ENCODE measurements at regions not wholly inside any gene's neighbourhood (a gene's known extent, or its start where the extent isn't known, plus 50 kb on each side); places are given as distances from the start of the nearest gene placed in this dataset.
"Not testable (repeated sequence)": the region's sequence is repeated elsewhere in the genome, so short reads cannot be mapped to it uniquely, and the experiment has no call there.

GRCh38 chr18:1292167-1292566, 387.5 kb downstream of the ADCYAP1 start:
- no peak for DNase-seq (ENCODE audit: low read depth in 2 of 2)

- no peak for DNase-seq (ENCODE audit: low read depth in 2 of 2)
These were observed 389.6 kb downstream of the ADCYAP1 start for GRCh38 chr18:1294229-1294628.

GRCh38 chr18:1296237-1296636, 391.6 kb downstream of the ADCYAP1 start:
- DNase-seq (ENCODE audit: low read depth in 2 of 2), result no peak

GRCh38 chr18:1302861-1303260, 398.2 kb downstream of the ADCYAP1 start:
- DNase-seq (ENCODE audit: low read depth in 2 of 2), result no peak

GRCh38 chr18:1304392-1304992, 399.8 kb downstream of the ADCYAP1 start:
- DNase-seq (ENCODE audit: low read depth in 2 of 2), result no peak

- DNase-seq (ENCODE audit: low read depth in 2 of 2), result no peak
These were observed 402.0 kb downstream of the ADCYAP1 start for GRCh38 chr18:1306641-1307040.

- no peak for DNase-seq (ENCODE audit: low read depth in 2 of 2)
These were observed 404.0 kb downstream of the ADCYAP1 start for GRCh38 chr18:1308686-1309085.

- no peak for DNase-seq (ENCODE audit: low read depth in 2 of 2)
These were observed 406.7 kb downstream of the ADCYAP1 start for GRCh38 chr18:1311376-1311775.

- DNase-seq (ENCODE audit: low read depth in 2 of 2), result not testable (repeated sequence)
These were observed 430.7 kb downstream of the ADCYAP1 start for GRCh38 chr18:1335345-1335744.

GRCh38 chr18:1350931-1351450, 446.3 kb downstream of the ADCYAP1 start:
- DNase-seq (ENCODE audit: low read depth in 2 of 2), result no peak

GRCh38 chr18:1353025-1353424, 448.4 kb downstream of the ADCYAP1 start:
- DNase-seq (ENCODE audit: low read depth in 2 of 2), result no peak

GRCh38 chr18:1357724-1358123, 453.1 kb downstream of the ADCYAP1 start:
- no peak for DNase-seq (ENCODE audit: low read depth in 2 of 2)

- no peak for DNase-seq (ENCODE audit: low read depth in 2 of 2)
These were observed 457.3 kb downstream of the ADCYAP1 start for GRCh38 chr18:1361936-1362335.

GRCh38 chr18:1370552-1370951, 465.9 kb downstream of the ADCYAP1 start:
- DNase-seq (ENCODE audit: low read depth in 2 of 2), result no peak

GRCh38 chr18:1371724-1372123, 467.1 kb downstream of the ADCYAP1 start:
- DNase-seq (ENCODE audit: low read depth in 2 of 2), result no peak

GRCh38 chr18:1383465-1383864, 478.8 kb downstream of the ADCYAP1 start:
- DNase-seq (ENCODE audit: low read depth in 2 of 2), result no peak

- not testable (repeated sequence) for DNase-seq (ENCODE audit: low read depth in 2 of 2)
These were observed 483.8 kb downstream of the ADCYAP1 start for GRCh38 chr18:1388468-1388867.

- DNase-seq (ENCODE audit: low read depth in 2 of 2), result no peak
These were observed 487.4 kb downstream of the ADCYAP1 start for GRCh38 chr18:1392046-1392445.

- no peak for DNase-seq (ENCODE audit: low read depth in 2 of 2)
These were observed 488.4 kb downstream of the ADCYAP1 start for GRCh38 chr18:1392865-1393734.

- DNase-seq (ENCODE audit: low read depth in 2 of 2), result no peak
These were observed 489.3 kb downstream of the ADCYAP1 start for GRCh38 chr18:1393929-1394328.

- no peak for DNase-seq (ENCODE audit: low read depth in 2 of 2)
These were observed 489.8 kb downstream of the ADCYAP1 start for GRCh38 chr18:1394426-1394825.

GRCh38 chr18:1394966-1395365, 490.3 kb downstream of the ADCYAP1 start:
- DNase-seq (ENCODE audit: low read depth in 2 of 2), result no peak

GRCh38 chr18:1408376-1408775, 503.7 kb downstream of the ADCYAP1 start:
- DNase-seq (ENCODE audit: low read depth in 2 of 2), result no peak
